ENCODE measurements at regions not wholly inside any gene's neighbourhood (a gene's known extent, or its start where the extent isn't known, plus 50 kb on each side); places are given as distances from the start of the nearest gene placed in this dataset.

GRCh38 chr12:111084158-111084557, 163.8 kb upstream of the MYL2 start:
- TF ChIP-seq CTCF (IDR thresholded peaks at IDR 0.05) (no peak), POLR2A (IDR thresholded peaks at IDR 0.05) (no peak)
